Ramos (cell line): ENCODE measurements at regions not wholly inside any gene's neighbourhood (a gene's known extent, or its start where the extent isn't known, plus 50 kb on each side); places are given as distances from the start of the nearest gene placed in this dataset.

Experiments
- in situ Hi-C: fragments of 300-500 bp; cut with MboI; formaldehyde crosslinking; loops from one replicate; pipeline ENCODE4 v1.14.3; 2022; ENCODE audit warnings: low sequenced_read_pairs; ENCODE audit not compliant: unreplicated experiment

DNA sequence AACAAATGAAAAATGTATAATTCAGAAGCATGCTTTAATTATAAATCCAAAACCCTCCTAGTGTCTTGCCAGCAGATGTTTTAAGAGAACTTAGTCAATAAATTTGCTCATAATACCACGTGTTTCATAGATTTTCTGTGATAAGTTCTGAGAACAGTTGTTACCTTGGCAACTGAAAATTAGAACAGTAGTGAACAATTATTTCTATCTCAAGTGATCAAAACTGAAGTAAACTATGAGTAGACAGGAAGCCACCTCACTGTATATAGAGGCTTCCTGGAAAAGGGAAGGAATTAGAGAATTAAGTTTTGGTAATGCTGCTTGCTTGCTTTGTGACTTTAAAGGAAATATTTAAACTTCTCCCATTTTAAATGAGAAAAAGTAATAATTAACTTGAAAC, 266.0 kb upstream of the ANO3 start:
- in situ Hi-C loops = no loop called here

DNA sequence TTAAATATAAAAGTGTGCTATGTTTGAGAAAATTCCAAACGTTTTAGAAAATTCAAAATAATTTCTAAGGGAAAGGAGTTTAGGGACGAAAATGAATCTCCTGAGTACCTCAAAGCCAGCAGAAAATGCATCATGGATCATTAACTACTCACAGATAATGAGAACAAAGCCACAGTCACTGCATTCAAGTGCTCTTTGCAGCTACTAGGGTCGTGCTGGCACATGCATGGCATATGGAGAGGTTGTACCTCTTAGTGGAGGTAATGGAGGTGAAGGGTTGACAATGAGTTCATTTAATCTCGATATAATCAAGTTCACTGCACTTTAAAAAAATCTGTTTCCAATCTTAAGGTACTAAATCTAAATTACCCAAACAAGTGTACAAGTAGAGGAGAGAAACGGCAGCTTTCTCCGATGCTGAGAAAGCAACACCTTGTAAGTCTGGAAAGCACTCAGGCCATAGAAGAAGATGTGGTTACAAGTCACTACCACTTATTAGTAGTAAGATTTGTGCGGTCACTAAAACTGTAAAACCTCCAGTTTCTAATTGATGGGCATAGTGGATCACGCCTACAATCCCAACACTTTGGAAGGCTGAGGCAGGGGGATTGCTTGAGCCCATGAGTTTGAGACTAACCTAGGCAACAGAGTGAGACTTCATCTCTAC, 261.1 kb upstream of the ANO3 start:
- in situ Hi-C loops = no loop called here

DNA sequence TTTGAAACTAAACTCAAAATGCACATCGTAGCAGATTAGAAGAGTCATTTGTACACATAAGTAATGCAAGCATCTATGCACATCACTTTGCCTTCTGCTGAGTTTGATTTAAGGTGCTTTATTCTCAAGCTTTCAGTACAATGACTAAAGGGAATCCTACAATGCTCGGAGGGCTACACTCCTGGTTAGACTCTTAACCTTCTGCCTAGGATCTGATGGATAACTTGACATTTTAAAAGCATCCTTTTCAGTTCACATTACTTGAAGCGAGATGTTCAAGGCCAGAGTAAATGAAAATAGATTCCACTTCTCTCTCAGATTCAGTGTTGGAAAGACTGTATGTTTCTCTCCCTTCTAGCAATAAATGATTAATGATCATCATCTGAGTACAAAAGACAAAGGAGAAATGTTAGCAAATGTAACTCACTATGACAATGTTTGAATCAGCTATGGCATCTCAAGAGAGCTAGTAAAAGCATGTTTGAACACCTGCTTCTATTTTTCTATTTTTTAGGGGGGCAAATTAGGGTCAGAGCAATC, 259.2 kb upstream of the ANO3 start:
- in situ Hi-C loops = no loop called here

DNA sequence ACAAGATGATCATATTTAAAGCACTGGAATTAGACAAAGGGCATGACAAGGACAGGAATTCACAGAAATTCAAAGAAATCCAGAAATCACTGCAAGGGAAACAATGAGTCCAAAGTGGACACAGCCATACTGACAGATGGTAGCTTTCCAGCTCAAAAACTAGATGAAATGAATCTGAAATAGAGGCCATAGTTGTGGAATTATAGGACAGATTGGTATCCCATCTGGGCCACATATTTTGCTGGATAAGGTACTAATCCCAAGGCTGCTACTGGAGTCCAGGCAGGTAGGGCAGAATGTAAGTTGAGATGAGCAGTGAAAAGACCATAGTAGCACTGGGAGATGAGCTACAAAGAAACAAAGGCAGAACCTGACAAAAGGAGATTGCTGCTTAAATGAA, 258.3 kb upstream of the ANO3 start:
- in situ Hi-C loops = no loop called here

DNA sequence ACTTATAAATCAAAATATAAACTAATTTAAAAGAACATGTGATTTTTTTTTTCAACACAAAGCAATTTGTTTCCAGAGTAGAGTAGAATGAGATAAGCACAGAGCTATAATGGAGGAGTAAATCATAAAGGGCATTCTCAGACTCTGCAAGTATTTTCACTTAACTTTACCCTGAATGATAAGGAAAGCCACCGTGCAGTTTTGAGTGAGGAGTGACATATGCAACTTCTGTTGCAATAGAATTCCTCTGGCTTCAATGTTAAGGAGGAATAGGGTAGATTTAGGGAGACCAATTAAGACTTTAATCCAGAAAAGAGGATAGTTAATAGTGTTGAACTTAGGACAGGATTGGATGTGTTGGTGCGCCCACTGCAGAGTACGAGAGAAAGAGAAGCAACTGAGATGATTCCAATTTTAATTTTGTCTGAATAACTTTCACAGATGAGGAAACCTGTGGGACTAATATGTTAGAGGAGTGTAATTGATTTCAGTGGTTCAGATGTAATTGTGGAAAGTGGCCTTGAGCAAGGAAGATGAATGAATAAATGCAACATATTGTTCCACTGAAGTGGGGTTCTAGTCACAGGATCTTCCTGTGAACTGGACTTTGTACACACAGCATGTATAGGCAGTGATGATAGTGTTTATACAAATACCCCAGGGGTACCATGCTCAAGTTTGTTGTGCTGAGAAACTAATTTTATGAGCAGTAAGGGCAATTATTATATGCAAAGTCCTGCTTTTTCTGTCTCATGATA, 255.5 kb upstream of the ANO3 start:
- in situ Hi-C loops = no loop called here

DNA sequence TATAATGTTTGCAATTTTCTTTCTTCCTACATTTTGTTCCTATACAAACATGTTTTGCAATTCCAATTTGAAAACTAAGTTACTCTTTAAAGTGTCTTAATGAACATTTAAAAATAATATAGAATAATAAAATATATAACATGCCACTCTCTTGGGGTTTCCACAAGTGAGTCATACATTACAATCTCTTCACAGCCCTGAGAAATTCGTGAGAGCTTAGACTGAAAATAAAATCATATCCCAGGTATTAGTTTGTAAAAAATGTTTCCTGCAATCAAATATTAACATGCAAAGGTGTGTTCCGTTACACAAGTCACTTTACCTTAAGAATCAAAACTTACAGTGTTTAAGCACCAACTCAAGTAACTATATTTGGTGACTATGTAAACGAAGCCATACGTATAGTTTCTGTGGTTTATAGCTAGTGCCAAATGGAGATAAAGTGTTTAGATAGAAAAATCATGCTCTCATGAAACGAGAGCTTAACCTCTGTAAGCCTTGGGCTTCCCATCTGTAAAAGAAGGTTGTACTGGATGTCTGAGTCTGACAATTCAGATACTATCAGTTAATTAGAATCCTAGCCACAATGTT, 253.6 kb upstream of the ANO3 start:
- in situ Hi-C loops = no loop called here

DNA sequence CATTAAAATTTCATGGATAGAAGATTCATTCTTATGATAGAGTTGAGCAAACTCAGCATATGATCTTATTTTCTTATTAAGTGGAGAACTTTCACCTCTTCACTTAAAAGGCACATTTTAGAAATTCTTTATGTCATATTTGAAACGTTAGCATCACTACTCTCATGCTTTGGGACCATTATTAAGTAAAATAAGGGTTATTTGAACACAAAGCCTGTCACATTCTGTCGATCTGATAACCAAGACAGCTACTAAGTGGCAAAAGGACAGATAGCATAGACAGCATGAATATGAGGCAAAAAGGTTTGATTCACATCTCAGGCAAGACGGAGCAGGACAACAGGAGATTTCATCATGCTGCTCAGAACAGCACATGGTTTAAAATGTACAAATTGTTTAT, 247.6 kb upstream of the ANO3 start:
- in situ Hi-C loops = no loop called here

DNA sequence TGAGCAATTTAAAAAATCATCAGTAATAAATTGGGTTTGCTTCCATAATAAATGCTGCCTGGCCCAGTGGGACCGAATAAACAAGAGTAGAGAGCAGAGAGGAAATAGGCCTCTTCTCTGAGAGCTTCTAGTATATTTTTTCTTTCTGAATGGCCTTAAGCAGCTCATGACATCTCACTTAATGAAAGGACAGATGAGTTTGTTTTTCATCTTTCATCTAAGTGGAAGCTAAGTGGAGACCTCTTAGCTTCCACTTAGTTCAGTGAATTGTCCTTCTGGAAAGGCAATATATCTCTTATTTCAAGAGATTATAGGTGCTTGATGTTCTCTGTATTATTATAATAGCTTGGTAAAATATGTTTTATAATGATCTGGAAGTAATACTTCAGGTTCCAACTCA, 245.9 kb upstream of the ANO3 start:
- in situ Hi-C loops = no loop called here

DNA sequence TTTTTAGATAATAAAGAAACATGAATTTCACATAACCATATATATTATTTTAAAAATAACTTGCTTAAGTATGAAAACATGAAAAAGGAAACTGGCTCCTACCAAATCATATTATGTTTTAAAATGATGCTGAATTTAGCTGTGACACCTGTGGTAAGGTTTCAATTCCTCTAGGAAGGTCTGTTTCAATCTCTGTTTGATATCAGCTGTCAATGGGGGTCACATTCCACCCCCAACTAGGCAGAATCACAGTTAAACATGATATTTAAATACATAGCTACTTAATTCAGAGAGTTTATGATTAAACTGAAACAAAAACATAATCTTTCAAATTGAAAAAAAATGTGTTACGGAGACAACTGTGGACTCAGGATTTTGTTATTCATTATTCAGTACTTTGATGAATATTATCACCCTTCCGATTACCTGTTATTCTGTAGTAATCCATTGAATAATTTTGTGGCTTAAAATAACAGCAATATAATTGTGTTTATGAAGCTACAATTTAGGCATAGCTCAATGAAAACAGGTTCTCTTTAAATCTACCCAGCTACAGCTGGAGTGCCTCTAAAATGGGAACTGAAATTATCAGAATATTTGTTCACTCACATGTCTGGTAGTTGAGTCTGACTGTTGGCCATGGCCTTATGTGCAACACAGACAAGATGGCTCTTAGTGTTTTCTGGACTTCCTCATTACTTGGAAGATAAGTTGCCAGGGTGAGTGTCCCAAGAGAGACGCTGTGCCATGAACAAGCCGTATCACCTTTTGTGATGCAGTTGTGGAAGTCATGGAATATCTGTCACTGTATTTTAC, 244.6 kb upstream of the ANO3 start:
- in situ Hi-C loops = no loop called here

DNA sequence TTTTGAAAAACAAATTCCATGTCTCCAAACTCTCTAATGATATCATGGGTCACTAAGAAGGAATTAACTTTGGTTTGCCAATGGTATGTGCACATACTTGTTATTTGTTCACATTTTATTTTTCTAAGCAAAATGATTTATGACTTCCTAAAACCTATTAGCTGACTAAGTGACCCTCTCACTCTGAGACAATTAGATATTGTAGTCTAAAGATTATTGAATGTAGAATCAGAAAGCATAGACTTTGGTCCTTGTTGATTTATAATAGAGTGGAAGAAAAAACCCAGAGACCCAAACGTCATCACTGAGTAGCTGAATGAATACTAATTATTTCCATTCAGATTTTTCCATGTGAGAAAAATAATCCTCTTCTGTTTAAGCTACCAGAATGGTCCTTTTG, 243.5 kb upstream of the ANO3 start:
- in situ Hi-C loops = no loop called here

DNA sequence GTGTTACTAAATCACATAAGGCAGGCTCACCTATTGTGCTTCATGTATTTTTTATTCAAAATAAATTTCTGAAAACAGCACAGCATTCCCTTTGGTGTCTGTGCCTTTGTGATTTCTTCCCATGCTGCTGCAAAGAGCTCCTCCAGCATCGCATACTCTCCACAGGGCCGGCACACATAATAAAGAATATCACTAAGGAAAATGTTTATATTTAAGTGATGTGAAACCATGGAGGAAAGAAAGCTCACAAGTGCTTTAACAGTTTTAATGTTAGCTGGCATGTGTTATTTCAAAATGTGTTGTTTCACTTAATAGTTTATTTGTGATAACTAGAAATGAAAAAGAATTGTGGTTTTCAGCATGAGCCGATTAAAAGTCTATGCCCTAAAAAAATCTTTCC, 241.3 kb upstream of the ANO3 start:
- in situ Hi-C loops = no loop called here

DNA sequence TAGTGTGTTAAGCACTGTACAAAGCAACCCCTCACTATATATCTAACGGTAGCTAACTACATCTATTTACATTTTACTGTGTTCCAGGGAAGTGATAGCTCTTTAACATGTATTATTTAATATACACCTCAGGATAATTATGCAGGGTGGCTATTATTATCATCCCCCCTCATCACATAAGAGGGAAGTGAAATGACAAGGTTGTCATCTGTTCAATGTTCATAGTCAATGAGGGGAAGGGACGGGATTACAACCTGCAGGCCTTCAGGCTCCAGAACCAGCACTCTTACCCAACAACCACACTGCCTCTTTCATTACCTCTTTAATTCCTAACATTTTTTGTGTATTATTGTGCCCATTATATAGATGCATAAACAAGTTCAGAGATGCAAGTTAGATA, 238.7 kb upstream of the ANO3 start:
- in situ Hi-C loops = no loop called here

DNA sequence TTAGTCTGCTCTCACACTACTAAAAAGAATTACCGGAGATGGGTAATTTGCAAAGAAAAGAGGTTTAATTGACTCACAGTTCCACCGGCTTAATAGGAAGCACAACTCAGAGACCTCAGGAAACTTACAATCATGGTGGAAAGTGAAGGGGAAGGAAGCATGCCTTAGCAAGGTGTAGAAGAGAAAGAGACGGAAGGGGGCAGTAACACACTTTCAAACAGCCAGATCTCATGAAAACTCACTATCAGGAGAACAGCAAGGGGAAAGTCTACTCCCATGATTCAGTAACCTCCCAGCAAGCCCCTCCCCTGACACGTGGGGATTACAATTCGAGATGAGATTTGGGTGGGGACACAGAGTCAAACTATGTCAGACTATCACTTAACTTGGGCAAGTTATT, 236.6 kb upstream of the ANO3 start:
- in situ Hi-C loops = no loop called here

DNA sequence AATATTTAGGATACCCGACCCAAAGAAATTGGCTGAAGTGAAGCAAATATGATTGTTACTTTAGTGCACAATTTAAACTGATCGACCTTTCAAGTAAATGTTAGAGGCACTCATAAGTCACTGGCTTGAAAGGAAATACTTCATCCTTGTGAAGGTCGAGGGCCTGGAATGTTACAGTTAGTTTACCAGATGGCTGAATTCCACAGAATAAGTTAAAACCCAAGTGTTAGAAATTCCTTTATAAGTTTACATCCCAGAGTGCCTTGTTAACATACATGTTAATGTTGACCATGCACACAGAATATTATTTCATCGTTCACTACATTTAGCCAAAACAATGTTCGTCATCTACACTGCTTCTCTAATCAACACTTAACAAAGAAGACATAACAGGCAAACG, 235.5 kb upstream of the ANO3 start:
- in situ Hi-C loops = no loop called here

DNA sequence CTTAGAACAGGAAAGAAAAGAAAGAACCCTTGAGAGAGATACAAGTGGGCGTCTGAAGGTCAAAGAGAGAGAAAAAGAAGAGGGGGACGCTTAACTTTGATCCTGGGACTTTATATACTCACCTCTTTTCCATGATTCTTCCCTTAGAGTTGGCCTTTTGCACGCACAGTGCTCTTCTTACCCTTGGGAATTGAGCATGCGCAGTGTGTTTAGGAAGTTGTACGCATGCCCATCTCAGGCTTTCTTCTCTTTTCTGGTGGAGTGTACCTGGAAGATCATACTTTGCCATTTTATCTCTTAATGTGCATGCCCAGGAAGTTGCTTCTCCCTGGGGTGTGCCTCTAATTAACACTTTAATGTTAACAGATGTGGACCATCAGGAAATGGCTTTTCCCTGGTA, 229.6 kb upstream of the ANO3 start:
- in situ Hi-C loops = no loop called here

DNA sequence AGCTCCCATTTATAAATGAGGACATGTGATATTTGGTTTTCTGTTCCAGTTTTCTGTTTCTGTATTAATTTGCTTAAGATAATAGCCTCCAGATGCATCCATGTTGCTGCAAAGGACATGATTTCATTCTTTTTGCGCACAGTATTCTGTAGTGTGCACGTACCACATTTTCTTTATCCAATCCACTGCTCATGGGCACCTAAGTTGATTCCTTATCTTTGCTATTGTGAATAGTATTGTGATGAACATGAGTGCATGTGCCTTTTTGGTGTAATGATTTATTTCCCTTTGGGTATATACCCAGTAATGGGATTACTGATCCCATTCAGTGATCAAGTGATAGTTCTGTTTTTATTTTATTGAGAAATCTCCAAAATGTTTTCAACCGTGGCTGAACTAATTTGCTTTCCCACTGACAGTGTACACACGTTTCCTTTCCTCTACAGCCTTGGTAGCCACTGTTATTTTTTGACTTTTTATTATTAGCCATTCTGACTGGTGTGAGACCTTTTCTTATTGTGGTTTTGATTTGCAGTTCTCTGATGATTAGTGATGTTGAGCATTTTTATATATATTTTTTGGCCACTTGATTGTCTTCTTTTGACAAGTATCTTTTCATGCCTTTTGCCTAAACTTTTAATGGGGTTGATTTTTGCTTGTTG, 226.0 kb upstream of the ANO3 start:
- in situ Hi-C loops = no loop called here

DNA sequence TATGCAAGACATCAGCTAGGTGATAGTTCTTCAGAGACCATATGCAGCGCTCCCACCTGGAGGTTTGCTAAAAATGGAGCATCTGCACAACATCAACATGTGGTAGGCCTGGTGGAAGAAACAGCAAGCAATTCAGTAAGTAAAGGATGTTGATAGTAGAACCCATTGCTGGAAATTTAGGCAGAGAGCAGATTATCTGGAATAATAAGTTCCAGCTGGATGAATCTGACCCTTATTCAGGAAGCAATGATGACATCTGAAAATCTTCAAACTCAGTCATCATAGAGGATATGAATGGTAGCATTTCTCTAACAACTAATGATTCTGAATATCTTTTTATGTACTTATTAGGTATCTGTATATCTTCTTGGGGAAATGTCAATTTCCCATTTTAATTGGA, 225.2 kb upstream of the ANO3 start:
- in situ Hi-C loops = no loop called here

DNA sequence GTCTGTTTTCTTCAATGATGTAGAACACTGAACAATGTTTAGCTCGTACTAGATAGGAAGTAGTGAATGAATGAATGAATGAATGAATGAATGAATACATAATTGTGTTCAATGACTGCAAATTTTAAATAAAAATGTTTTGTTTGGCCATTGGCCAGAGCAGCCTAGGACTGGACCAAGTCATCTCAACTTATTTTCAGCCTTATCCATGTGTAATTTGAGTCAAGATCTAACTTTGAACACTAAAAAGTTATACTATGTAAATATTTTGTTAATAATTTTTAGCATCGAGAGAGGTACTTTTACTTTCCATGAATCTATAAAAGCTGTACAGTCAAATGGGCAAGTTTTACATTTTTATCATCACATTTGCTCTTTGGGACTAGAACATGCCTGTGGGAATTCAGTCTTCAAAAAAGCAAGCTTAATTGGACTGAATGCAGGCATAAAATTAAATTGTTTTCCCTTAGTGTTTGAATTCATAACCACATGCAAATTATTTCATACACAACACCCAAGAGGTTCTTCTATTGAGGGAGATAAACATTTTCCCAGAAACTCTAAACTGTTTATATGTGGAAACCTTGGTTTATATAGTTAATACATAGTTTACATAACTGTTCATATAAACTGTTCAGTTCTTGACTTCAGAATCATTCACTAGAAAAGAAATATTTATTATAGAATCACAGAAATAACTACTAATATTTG, 222.1 kb upstream of the ANO3 start:
- in situ Hi-C loops = no loop called here

DNA sequence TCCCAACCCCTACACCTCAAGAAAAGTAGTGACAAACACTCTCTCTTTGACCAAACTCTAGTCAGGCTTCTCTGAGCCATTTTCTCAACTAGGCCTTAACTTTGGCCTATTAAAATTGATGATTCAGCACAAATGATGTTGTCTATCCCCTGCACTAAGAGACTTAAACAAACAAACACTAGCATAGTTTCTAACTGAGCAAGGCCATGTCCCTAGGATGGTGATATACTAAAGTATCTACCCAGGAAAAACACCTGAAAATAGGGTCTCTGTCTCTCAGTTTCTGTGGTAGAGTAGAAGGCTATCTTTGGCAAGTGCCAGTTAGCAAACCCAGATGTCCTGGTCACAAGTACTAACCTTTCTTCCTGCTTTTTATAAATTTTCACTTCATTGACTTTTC, 219.7 kb upstream of the ANO3 start:
- in situ Hi-C loops = no loop called here

DNA sequence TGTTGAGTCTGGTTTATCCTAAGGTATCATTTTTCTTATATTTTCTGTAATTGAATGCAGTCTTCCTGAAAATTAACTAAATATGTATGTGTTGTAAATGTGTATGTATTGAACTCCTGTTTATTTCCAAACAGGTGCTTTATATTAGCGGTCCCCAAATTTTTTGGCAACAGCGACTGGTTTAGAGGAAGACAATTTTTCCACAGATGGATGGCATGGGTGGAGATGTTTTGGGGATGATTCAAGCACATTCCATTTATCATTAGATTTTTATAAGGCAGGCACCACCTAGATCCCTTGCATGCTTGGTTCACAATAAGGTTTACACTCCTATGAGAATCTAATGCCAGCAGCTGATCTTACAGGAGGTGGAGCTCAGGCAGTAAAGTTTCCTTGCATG, 210.5 kb upstream of the ANO3 start:
- in situ Hi-C loops = no loop called here
